ENCODE measurements at regions not wholly inside any gene's neighbourhood (a gene's known extent, or its start where the extent isn't known, plus 50 kb on each side); places are given as distances from the start of the nearest gene placed in this dataset.

GRCh38 chr20:52419205-52419604 is 227.6 kb upstream of the ZFP64 start:
- no peak overlapping the region for H3K4me3 ChIP-seq (ENCODE audit: low read depth, low read length)
- DNase-seq (ENCODE audit: low read depth, low spot score) = no peak
- ChIA-PET CTCF (no interaction called here), POLR2A (no interaction called here)
- no peak for TF ChIP-seq CTCF (IDR thresholded peaks at IDR 0.05; ENCODE audit: insufficient read depth, low read length, missing control alignments)

GRCh38 chr20:52416953-52417352 is 225.4 kb upstream of the ZFP64 start:
- no peak for DNase-seq (ENCODE audit: low read depth, low spot score)
- H3K4me3 ChIP-seq (ENCODE audit: low read depth, low read length) = no peak overlapping the region
- no peak for TF ChIP-seq CTCF (IDR thresholded peaks at IDR 0.05; ENCODE audit: insufficient read depth, low read length, missing control alignments)
- ChIA-PET POLR2A (no interaction called here), CTCF (no interaction called here)

GRCh38 chr20:52411611-52412010 is 220.0 kb upstream of the ZFP64 start:
- no peak for DNase-seq (ENCODE audit: low read depth, low spot score)
- TF ChIP-seq CTCF (IDR thresholded peaks at IDR 0.05; ENCODE audit: insufficient read depth, low read length, missing control alignments) = no peak
- POLR2A ChIA-PET = no interaction called here
- no peak overlapping the region for H3K4me3 ChIP-seq (ENCODE audit: low read depth, low read length)
- CTCF ChIA-PET = no interaction called here

GRCh38 chr20:52410731-52411234 is 219.2 kb upstream of the ZFP64 start:
- POLR2A ChIA-PET = no interaction called here
- H3K4me3 ChIP-seq (ENCODE audit: low read depth, low read length) = no peak overlapping the region
- no peak for DNase-seq (ENCODE audit: low read depth, low spot score)

GRCh38 chr20:52410182-52410647 is 218.6 kb upstream of the ZFP64 start:
- ChIA-PET POLR2A (no interaction called here), CTCF (no interaction called here)
- H3K4me3 ChIP-seq (ENCODE audit: low read depth, low read length) = no peak overlapping the region
- TF ChIP-seq CTCF (IDR thresholded peaks at IDR 0.05; ENCODE audit: insufficient read depth, low read length, missing control alignments) = no peak
- no peak for DNase-seq (ENCODE audit: low read depth, low spot score)

More at GRCh38 chr20:52410731-52411234, 219.2 kb upstream of the ZFP64 start:
- CTCF ChIA-PET = no interaction called here
- no peak for TF ChIP-seq CTCF (IDR thresholded peaks at IDR 0.05; ENCODE audit: insufficient read depth, low read length, missing control alignments)

- DNase-seq (ENCODE audit: low read depth, low spot score) = no peak
- POLR2A ChIA-PET = no interaction called here
- CTCF ChIA-PET = no interaction called here
- H3K4me3 ChIP-seq (ENCODE audit: low read depth, low read length) = no peak overlapping the region
- no peak for TF ChIP-seq CTCF (IDR thresholded peaks at IDR 0.05; ENCODE audit: insufficient read depth, low read length, missing control alignments)
Measured at GRCh38 chr20:52405986-52406385, 214.4 kb upstream of the ZFP64 start.
